Activated CD4-positive, alpha-beta T cell treated with anti-CD3 and anti-CD28 coated beads, Interleukin-2, amount 10 ng/mL, durations not matched to agents 7 days and 5 days (primary cell): ENCODE measurements at regions not wholly inside any gene's neighbourhood (a gene's known extent, or its start where the extent isn't known, plus 50 kb on each side); places are given as distances from the start of the nearest gene placed in this dataset.

ENCODE experiments used
- CTCF ChIA-PET: fragments of 350-600 bp; sonication (Branson Sonifier 250); formaldehyde crosslinking; loops from one replicate; lab custom pipeline; 2021; ENCODE audit warnings: antibody characterized with exemption; lab: Charles Lee
- POLR2A ChIA-PET: fragments of 350-600 bp; sonication (Branson Sonifier 250); formaldehyde crosslinking; loops from one replicate; lab custom pipeline; 2021; ENCODE audit warnings: antibody characterized with exemption; lab: Charles Lee
- DNase-seq: peaks from one replicate; pipeline ENCODE4 v3.0.0-alpha.2; 2020
- H3K27ac Mint-ChIP-seq: one replicate; pipeline ENCODE4 v1.8.0; 2021; ENCODE audit warnings: mild to moderate bottlenecking, moderate library complexity, mixed read lengths
- H3K27me3 Mint-ChIP-seq: one replicate; pipeline ENCODE4 v1.8.0; 2021; ENCODE audit warnings: mixed read lengths
- H3K36me3 Mint-ChIP-seq: one replicate; pipeline ENCODE4 v1.8.0; 2021; ENCODE audit warnings: low read depth, mixed read lengths
- H3K4me1 Mint-ChIP-seq: one replicate; pipeline ENCODE4 v1.8.0; 2021; ENCODE audit warnings: mixed read lengths
- H3K4me3 Mint-ChIP-seq: one replicate; pipeline ENCODE4 v1.8.0; 2021; ENCODE audit warnings: mild to moderate bottlenecking, moderate library complexity, mixed read lengths
- H3K9me3 Mint-ChIP-seq: one replicate; pipeline ENCODE4 v1.8.0; 2021; ENCODE audit warnings: mixed read lengths

DNA sequence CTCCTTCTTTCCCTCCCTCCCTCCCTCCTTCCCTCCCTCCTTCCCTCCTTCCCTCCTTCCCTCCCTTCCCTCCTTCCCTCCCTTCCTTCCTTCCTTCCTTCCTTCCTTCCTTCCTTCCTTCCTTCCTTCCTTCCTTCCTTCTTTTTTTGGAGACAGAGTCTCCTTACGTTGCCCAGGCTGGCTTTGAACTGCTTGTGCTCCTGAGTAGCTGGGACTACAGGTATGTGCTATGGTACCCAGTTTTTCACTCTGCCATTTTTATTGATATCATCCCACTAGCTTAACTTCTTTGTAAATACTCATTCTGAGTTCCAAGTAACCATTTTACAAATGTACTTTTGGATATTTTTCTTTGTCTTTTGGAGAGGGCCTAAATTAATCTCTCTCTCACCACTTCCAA is 336.8 kb upstream of the DDI1 start:
- Mint-ChIP-seq H3K27me3 (no peaks in the 10 kb centered on the region), H3K36me3 (no peaks in the 10 kb centered on the region), H3K9me3 (no peaks in the 10 kb centered on the region), H3K4me1 (no peaks in the 10 kb centered on the region), H3K4me3 (no peak overlapping the region), H3K27ac (no peak overlapping the region)
- POLR2A ChIA-PET, result no interaction called here
- no peak for DNase-seq
- CTCF ChIA-PET, result no interaction called here

DNA sequence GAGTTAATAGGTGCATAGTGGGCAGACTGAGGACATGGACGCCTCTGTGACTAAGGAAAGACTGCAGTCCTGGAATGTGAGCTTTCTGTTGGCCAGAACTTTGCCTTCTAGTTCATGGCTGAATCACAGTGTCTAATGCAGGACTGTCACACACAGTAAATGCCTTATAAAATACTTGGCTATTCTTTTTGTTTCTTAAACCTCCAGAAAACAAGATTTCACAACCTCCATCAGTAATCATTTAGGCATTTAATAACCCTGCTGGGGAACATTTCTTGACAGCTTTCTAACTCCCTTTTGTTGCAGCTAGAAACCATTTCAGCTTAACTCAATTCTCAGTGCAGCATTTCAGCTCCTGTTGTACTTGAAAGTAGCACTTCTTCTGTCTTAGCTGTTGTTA is 335.8 kb upstream of the DDI1 start:
- Mint-ChIP-seq H3K27me3 (no peaks in the 10 kb centered on the region), H3K4me1 (no peaks in the 10 kb centered on the region)
- CTCF ChIA-PET, result no interaction called here

DNA sequence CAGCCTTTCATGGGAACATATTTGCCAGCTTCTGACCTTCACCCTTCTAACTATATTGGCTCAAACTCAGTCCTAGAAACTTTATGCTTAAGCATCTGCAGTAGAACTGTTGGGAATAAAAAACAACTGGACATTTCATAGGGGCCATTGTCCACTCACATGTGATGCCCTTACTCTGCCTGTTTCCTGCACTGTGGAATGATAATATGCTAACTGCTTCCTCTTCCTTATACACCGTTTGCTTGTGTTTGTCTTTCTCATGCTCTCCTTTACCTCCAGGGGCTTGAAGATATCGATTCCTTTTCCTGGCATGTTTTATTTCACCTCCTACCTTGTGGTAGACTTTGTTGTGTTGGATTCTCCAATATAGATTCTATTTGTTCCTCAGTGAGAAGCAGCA is 333.0 kb upstream of the DDI1 start:
- Mint-ChIP-seq H3K36me3 (no peaks in the 10 kb centered on the region), H3K27me3 (no peaks in the 10 kb centered on the region), H3K4me1 (no peaks in the 10 kb centered on the region), H3K27ac (no peak overlapping the region), H3K9me3 (no peaks in the 10 kb centered on the region), H3K4me3 (no peak overlapping the region)
- CTCF ChIA-PET, result no interaction called here
- DNase-seq, result no peak
- POLR2A ChIA-PET, result no interaction called here

More for the DNA sequence above, 335.8 kb upstream of the DDI1 start:
- no peaks in the 10 kb centered on the region for H3K36me3 Mint-ChIP-seq
- no peak for DNase-seq
- H3K4me3 Mint-ChIP-seq, result no peak overlapping the region
- POLR2A ChIA-PET, result no interaction called here
- H3K27ac Mint-ChIP-seq, result no peak overlapping the region
- H3K9me3 Mint-ChIP-seq, result no peaks in the 10 kb centered on the region

DNA sequence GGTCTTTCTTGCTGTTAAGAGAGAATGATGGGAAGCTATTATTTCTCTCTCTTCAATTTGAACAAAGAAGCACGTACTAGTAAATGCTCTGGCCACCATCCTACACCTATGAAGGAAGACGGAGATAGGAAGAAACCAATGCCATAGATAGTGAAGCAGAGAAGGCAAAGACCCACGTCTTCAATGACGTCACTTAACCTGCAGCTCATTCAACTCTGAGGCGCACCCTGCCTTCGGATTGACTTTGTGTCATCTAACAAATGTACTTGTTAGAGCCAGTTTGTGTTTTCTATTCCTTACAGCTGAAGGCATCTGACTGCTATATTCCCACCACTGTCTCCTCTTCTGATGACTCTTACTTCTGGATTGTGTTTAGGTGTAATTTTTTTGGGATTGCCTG is 332.5 kb upstream of the DDI1 start:
- ChIA-PET CTCF (interaction anchor here (0.7 kb wide), 1 partner anchor 14 kb away, joined by 3 read pairs; no protein-coding TSS in a partner anchor), POLR2A (no interaction called here)
- no peak for DNase-seq
- H3K4me1 Mint-ChIP-seq, result no peaks in the 10 kb centered on the region
- H3K36me3 Mint-ChIP-seq, result no peaks in the 10 kb centered on the region
- H3K27ac Mint-ChIP-seq, result no peak overlapping the region
- H3K27me3 Mint-ChIP-seq, result no peaks in the 10 kb centered on the region
- no peaks in the 10 kb centered on the region for H3K9me3 Mint-ChIP-seq
- H3K4me3 Mint-ChIP-seq, result no peak overlapping the region

DNA sequence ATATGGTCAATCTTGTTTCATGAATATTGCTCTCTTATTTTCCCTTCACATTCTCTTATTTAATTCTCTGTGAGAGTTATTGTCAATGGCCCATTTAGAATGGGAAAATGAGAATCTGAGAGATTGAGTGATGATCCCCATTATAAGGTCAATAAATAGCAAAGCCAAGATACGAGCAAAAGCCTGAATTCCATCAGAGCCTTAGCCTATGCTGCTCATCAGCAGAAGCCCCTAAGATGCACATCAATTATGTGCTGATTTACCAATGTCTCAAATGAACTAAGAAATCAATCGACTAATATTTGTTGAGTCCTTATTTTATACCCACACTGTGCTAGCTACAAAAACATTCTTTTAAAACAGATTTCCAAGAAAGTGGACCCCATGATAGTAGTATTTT is 330.8 kb upstream of the DDI1 start:
- DNase-seq, result no peak
- no peaks in the 10 kb centered on the region for H3K4me1 Mint-ChIP-seq
- peaks cover 3% of the 10 kb centered on the region for H3K9me3 Mint-ChIP-seq
- no peaks in the 10 kb centered on the region for H3K27me3 Mint-ChIP-seq
- H3K27ac Mint-ChIP-seq, result no peak overlapping the region
- no peak overlapping the region for H3K4me3 Mint-ChIP-seq
- POLR2A ChIA-PET, result no interaction called here
- no peaks in the 10 kb centered on the region for H3K36me3 Mint-ChIP-seq
- CTCF ChIA-PET, result no interaction called here

DNA sequence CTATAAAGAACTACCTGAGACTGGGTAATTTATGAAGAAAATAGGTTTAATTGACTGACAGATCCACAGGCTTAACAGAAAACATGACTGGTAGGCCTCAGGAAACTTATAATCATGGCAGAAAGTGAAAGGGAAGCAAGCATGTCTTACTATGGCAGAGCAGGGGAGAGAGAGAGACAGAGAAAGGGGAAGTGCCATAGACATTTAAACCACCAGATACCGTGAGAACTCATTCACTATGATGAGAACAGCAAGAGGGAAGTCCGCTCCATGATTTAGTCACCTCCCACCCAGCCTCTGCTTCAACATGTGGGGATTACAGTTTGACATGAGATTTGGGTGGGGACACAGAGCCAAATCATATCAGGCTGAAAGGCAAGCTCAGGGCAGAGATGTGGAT is 327.1 kb upstream of the DDI1 start:
- Mint-ChIP-seq H3K36me3 (no peaks in the 10 kb centered on the region), H3K4me1 (no peaks in the 10 kb centered on the region), H3K27me3 (no peaks in the 10 kb centered on the region), H3K27ac (no peak overlapping the region), H3K9me3 (peaks cover 5% of the 10 kb centered on the region), H3K4me3 (no peak overlapping the region)
- POLR2A ChIA-PET, result no interaction called here
- no peak for DNase-seq
- CTCF ChIA-PET, result no interaction called here

DNA sequence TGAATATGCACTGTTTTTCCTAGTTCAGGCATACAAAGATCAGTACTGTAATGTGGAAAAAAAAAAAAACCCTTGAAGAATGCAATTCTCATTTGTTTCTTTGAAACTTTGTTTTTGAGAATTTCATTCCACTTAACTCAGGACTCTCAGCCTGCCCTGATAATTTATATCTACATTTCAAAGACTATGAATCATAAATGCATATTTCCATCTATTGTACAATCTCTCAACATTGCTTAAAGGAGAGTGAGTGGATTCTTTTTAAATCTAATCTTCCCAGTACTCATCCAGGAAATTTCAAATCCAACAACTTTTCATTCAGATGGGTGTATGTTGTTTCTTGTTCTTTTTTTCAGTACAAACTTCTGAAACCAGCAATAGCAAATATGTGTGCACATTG is 322.2 kb upstream of the DDI1 start:
- H3K4me3 Mint-ChIP-seq, result no peak overlapping the region
- H3K9me3 Mint-ChIP-seq, result peaks cover 5% of the 10 kb centered on the region
- CTCF ChIA-PET, result no interaction called here
- DNase-seq, result no peak
- no peaks in the 10 kb centered on the region for H3K36me3 Mint-ChIP-seq
- POLR2A ChIA-PET, result no interaction called here
- no peaks in the 10 kb centered on the region for H3K27me3 Mint-ChIP-seq
- no peaks in the 10 kb centered on the region for H3K4me1 Mint-ChIP-seq
- no peak overlapping the region for H3K27ac Mint-ChIP-seq

DNA sequence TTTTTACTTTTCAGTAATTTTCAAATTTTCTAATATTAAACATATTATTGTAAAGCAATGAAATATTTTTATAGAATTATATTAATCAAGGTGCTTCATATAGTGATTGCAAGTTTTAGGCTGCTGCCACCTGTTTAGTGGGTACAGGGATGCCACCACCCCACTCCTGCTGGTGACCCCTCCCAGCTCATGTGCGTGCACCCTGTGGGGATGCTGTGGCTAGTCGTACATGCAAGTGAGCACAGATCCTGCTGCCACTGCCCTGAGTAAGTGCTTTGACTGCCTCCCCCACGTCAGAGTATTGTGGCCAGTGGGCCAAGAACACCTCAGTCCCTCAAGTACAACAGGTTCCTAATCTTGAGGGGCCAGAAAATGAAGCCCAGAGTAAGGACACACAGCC is 320.1 kb upstream of the DDI1 start:
- H3K4me3 Mint-ChIP-seq, result no peak overlapping the region
- DNase-seq, result no peak
- POLR2A ChIA-PET, result no interaction called here
- H3K36me3 Mint-ChIP-seq, result no peaks in the 10 kb centered on the region
- no peak overlapping the region for H3K27ac Mint-ChIP-seq
- CTCF ChIA-PET, result no interaction called here
- peaks cover 2% of the 10 kb centered on the region for H3K9me3 Mint-ChIP-seq
- H3K4me1 Mint-ChIP-seq, result no peaks in the 10 kb centered on the region
- no peaks in the 10 kb centered on the region for H3K27me3 Mint-ChIP-seq

DNA sequence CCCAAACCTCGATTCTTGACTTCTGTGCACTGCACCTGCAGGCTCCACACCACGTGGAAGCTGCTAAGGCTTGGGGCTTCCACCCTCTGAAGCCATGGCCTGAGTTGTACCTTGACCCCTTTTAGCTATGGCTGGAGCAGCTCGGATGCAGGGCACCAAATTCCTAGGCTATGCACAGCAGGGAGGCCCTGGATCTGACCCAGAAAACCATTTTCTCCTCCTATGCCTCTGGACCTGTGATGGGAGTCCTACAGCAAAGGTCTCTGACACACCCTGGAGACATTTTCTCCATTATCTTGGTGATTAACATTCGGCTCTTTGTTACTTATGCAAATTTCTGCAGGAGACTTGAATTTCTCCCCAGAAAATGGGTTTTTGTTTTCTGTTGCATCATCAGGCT is 309.2 kb upstream of the DDI1 start:
- no peak overlapping the region for H3K27ac Mint-ChIP-seq
- no peak overlapping the region for H3K4me3 Mint-ChIP-seq
- DNase-seq, result no peak
- no peaks in the 10 kb centered on the region for H3K36me3 Mint-ChIP-seq
- ChIA-PET POLR2A (no interaction called here), CTCF (no interaction called here)
- no peaks in the 10 kb centered on the region for H3K27me3 Mint-ChIP-seq
- H3K9me3 Mint-ChIP-seq, result peaks cover 11% of the 10 kb centered on the region
- no peaks in the 10 kb centered on the region for H3K4me1 Mint-ChIP-seq

DNA sequence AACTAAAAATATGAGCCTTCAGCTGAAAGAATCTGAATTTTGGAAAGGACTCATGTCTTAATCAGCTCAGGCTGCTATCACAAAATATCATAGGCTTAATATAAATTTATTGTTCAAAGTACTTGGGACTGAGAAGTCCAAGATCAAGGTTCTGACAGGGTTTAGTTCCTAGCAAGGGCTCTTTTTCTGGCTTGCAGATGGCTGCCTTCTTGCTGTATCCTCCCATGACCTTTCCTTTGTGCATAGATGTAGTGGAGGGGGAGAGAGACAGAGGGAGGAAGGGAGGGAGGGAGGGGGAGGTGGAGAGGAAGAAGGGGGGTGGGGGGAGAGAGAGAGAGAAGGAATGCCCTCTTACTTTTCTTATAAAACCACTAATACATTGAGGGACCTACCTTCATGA is 306.8 kb upstream of the DDI1 start:
- Mint-ChIP-seq H3K27ac (no peak overlapping the region), H3K36me3 (no peaks in the 10 kb centered on the region), H3K27me3 (no peaks in the 10 kb centered on the region), H3K9me3 (peaks cover 11% of the 10 kb centered on the region), H3K4me1 (no peaks in the 10 kb centered on the region), H3K4me3 (no peak overlapping the region)
- ChIA-PET POLR2A (no interaction called here), CTCF (no interaction called here)
- no peak for DNase-seq

DNA sequence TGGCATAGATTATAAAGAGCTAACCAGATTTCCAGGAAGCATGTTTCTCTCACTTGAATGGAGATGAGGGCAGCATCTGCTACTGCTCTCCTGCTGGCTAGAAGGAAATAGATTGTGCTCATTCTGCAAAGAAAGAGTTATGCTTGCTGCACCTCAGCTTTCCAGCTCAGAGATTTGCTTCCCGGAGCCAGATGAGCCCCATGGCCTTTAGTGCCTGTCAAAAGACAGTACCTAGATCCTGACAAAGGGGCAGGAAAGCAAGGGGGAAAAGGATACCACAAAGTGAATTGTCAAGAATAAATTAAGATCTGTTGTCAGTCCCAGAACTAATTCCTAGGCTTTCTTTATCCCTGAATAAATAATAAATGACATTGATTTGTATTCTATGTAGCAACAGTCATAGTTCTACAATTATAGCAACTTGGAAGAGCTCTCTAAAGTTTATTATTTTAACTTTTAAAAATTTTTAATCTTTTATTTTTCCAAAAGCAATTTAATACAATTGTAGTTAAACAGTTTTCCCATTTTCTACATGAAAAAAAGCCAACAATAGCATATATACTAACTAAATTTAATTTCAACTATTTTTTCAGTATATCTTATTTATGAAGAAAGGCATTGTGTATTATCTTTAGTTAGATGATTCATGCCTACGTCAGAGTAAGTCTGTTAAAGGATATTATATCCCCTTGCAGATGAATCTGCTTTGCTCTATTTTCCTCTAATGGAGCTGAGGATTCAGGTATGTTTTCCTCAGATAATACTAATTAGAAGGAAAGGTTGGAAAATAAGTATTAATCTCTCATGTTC is 306.1 kb upstream of the DDI1 start:
- Mint-ChIP-seq H3K4me1 (no peaks in the 10 kb centered on the region), H3K36me3 (no peaks in the 10 kb centered on the region), H3K4me3 (no peak overlapping the region), H3K27ac (no peak overlapping the region), H3K27me3 (no peaks in the 10 kb centered on the region), H3K9me3 (peaks cover 11% of the 10 kb centered on the region)
- ChIA-PET CTCF (no interaction called here), POLR2A (no interaction called here)
- no peak for DNase-seq

DNA sequence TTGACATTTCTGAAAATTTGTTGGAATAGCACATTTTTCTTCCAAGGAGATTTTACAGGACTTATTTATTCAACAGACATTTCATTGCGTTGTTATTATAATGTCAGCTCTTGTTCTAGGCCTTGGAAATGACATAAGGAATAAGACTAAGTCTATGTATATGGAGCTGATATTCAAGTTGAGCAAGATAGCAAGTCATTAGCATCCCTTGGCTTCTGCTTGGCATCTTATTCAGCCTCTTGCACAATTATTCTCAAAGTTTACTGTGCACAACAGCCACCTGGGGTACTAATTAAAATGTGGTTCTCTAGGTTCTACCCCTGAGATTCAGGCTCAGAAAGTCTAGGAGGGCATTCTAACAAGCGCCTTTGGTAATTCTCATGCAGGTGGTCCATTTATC is 304.8 kb upstream of the DDI1 start:
- Mint-ChIP-seq H3K27ac (no peak overlapping the region), H3K4me3 (no peak overlapping the region), H3K9me3 (peaks cover 6% of the 10 kb centered on the region), H3K36me3 (no peaks in the 10 kb centered on the region), H3K4me1 (no peaks in the 10 kb centered on the region), H3K27me3 (no peaks in the 10 kb centered on the region)
- ChIA-PET CTCF (no interaction called here), POLR2A (no interaction called here)
- DNase-seq, result no peak

DNA sequence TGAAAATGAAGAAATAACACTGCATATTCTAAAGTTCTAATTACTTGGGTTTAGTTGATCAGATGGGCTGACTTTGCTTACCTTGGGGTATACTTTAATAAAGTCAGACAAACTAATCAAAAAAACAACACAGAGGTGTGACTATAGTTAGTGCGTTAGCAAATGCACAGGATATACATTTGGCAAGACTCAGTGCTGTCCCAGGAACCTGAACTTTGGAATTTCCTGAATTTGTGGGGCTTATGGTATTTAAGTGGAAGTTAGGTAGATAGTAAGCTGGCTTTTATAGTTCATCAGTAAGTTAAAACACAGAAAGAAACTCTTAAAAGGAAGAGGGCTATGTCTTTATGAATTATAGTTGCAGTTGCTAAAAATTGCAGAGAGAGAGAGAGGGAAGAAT is 302.6 kb upstream of the DDI1 start:
- H3K36me3 Mint-ChIP-seq, result no peaks in the 10 kb centered on the region
- H3K9me3 Mint-ChIP-seq, result peaks cover 4% of the 10 kb centered on the region
- H3K4me1 Mint-ChIP-seq, result peaks cover 4% of the 10 kb centered on the region
- no peak overlapping the region for H3K4me3 Mint-ChIP-seq
- no peak overlapping the region for H3K27ac Mint-ChIP-seq
- no peaks in the 10 kb centered on the region for H3K27me3 Mint-ChIP-seq
- ChIA-PET CTCF (no interaction called here), POLR2A (no interaction called here)
- DNase-seq, result no peak

DNA sequence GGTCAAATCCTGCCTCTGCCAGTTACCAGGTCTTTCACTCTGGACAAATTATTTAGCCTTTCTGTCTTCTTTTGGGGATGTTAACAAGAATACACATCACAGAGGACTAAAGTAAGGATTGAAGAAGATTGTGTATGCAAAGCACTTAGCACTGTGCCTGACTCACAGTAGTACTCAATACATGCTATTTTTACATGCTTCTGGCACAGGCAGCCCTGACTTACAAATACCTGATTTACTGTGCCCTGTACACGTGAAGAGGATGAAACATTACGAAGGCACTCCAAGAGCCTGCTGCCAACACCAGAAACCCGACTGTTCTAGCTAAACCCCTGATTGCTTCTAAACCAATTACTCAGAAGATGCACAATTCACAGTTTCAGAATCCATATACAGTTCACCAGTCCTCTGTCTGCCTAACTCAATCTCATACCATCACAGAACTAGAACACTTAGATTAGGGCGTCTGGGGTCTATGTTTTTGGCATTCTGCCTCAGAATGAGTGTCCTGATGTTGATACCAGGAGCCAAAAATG is 300.9 kb upstream of the DDI1 start:
- POLR2A ChIA-PET, result no interaction called here
- H3K9me3 Mint-ChIP-seq, result peaks cover 4% of the 10 kb centered on the region
- CTCF ChIA-PET, result no interaction called here
- no peak for DNase-seq
- H3K27ac Mint-ChIP-seq, result no peak overlapping the region
- no peak overlapping the region for H3K4me3 Mint-ChIP-seq
- peaks cover 12% of the 10 kb centered on the region for H3K4me1 Mint-ChIP-seq
- no peaks in the 10 kb centered on the region for H3K36me3 Mint-ChIP-seq
- no peaks in the 10 kb centered on the region for H3K27me3 Mint-ChIP-seq
